Gastrocnemius medialis (tissue), 4 donors: ENCODE measurements at regions not wholly inside any gene's neighbourhood (a gene's known extent, or its start where the extent isn't known, plus 50 kb on each side); places are given as distances from the start of the nearest gene placed in this dataset.

Source experiments
- ATAC-seq, 2 donors: fragments of 150-250 bp; one replicate each; pipeline ENCODE4 v1.9.1; 2016
- DNase-seq, 2 donors: peaks; one replicate each; pipeline ENCODE4 v3.0.0-alpha.2; 2019
- H3K27ac ChIP-seq, 4 donors: fragments of 200-600 bp; sonication (generic); 1 replicate in 1 of 4; 2 replicates in 3 of 4; pipeline ENCODE4 v1.5.1; 2016 to 2018; ENCODE audit warnings: mild to moderate bottlenecking in 2 of 4, moderate library complexity in 1 of 4
- H3K27me3 ChIP-seq, 3 donors: fragments of 200-600 bp; sonication (generic) in 2 of 3; 1 replicate in 1 of 3; 2 replicates in 2 of 3; pipeline versions ENCODE4 v1.5.1 to v1.6.0; 2016 to 2019; ENCODE audit warnings: mild to moderate bottlenecking in 1 of 3, moderate library complexity in 1 of 3
- H3K36me3 ChIP-seq, 2 donors: fragments of 200-600 bp; sonication (generic) in 1 of 2; one replicate each; pipeline ENCODE4 v1.5.1; 2017 to 2018
- H3K4me1 ChIP-seq, 2 donors: fragments of 200-600 bp; sonication (generic) in 1 of 2; one replicate each; pipeline ENCODE4 v1.5.1; 2016 to 2017; ENCODE audit warnings: mild to moderate bottlenecking in 2 of 2
- H3K4me3 ChIP-seq, 4 donors: fragments of 200-600 bp; sonication (generic) in 3 of 4; 1 replicate in 1 of 4; 2 replicates in 3 of 4; pipeline ENCODE4 v1.5.1; 2016 to 2019; ENCODE audit warnings: mild to moderate bottlenecking in 2 of 4
- H3K9me3 ChIP-seq, 3 donors: fragments of 200-600 bp; sonication (generic) in 2 of 3; 1 replicate in 1 of 3; 2 replicates in 2 of 3; pipeline ENCODE4 v1.5.1; 2016 to 2019
- CTCF ChIP-seq, 5 experiments: fragments of 450-650 bp in 3 of 5; fragments of 200-600 bp in 2 of 5; sonication (generic) in 2 of 5; IDR thresholded peaks in 4 of 5; conservative IDR thresholded peaks in 1 of 5; 1 replicate in 4 of 5; 2 replicates in 1 of 5; pipeline ENCODE4 v1.5.1; 2016 to 2019; ENCODE audit warnings: antibody characterized with exemption in 5 of 5, mild to moderate bottlenecking in 3 of 5, moderate library complexity in 3 of 5
- POLR2A ChIP-seq, 2 donors: fragments of 450-650 bp; IDR thresholded peaks; one replicate each; pipeline ENCODE4 v1.6.1; 2017; ENCODE audit warnings: antibody characterized with exemption in 2 of 2, mild to moderate bottlenecking in 2 of 2, moderate library complexity in 2 of 2
- in situ Hi-C, 4 donors: fragments of 200-750 bp; cut with MboI; loops; one replicate each; pipeline versions ENCODE4 v1.15.0 to v1.8.0; 2017; ENCODE audit warnings: low sequenced_read_pairs in 4 of 4
- intact Hi-C: fragments of 100-400 bp; cut with DNase I; formaldehyde crosslinking; loops from one replicate; pipeline ENCODE4 v1.15.1; 2023; ENCODE audit warnings: low total_unique reads

GRCh38 chr4:24671849-24672248 lies 87.5 kb upstream of the DHX15 start:
- no peak overlapping the region for H3K4me3 ChIP-seq
- no peak for ATAC-seq
- DNase-seq, result no peak
- no peaks in the 10 kb centered on the region for H3K36me3 ChIP-seq
- H3K4me1 ChIP-seq, result no peaks in the 10 kb centered on the region
- in situ Hi-C loops, result no loop called here
- intact Hi-C loops, result no loop called here
- H3K9me3 ChIP-seq, result no peaks in the 10 kb centered on the region
- H3K27me3 ChIP-seq, result no peaks in the 10 kb centered on the region
- no peak for TF ChIP-seq POLR2A (IDR thresholded peaks at IDR 0.05)
- TF ChIP-seq CTCF (IDR thresholded peaks at IDR 0.05 in 4 of 5, conservative IDR thresholded peaks at IDR 0.05 in 1 of 5), result no peak
- no peak overlapping the region for H3K27ac ChIP-seq

GRCh38 chr4:24672880-24673279 lies 88.5 kb upstream of the DHX15 start:
- Histone ChIP-seq H3K9me3 (no peaks in the 10 kb centered on the region), H3K36me3 (no peaks in the 10 kb centered on the region), H3K27me3 (no peaks in the 10 kb centered on the region), H3K27ac (no peak overlapping the region), H3K4me3 (no peak overlapping the region), H3K4me1 (no peaks in the 10 kb centered on the region)
- in situ Hi-C loops, result no loop called here
- DNase-seq, result no peak
- intact Hi-C loops, result no loop called here
- no peak for ATAC-seq
- TF ChIP-seq CTCF (IDR thresholded peaks at IDR 0.05 in 4 of 5, conservative IDR thresholded peaks at IDR 0.05 in 1 of 5) (no peak), POLR2A (IDR thresholded peaks at IDR 0.05) (no peak)

DNA sequence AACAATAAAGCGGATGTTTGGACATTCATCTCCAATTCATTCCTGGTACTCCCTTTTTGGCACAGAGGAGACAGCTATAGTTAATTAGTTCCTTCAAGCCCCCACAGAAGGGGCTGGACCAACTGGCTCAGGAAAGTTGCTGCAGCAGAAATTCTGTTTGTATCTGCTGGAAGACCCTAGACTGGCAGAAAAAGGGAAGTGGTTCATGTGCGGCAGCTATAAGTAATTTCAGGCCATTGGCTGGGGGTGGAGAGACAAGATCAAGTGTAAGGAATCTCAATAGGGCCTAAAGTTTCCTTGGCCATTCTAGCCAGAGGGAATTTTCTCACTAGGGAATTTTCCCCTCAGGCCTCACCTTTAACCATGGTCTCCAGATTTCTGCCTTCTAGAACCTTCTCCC lies 89.9 kb upstream of the DHX15 start:
- no peak for ATAC-seq
- intact Hi-C loops, result no loop called here
- in situ Hi-C loops, result no loop called here
- Histone ChIP-seq H3K27me3 (peaks cover 0 to 3% (median 0%) of the 10 kb centered on the region in 3 donors), H3K36me3 (no peaks in the 10 kb centered on the region), H3K4me1 (no peaks in the 10 kb centered on the region), H3K9me3 (no peaks in the 10 kb centered on the region), H3K4me3 (no peak overlapping the region), H3K27ac (no peak overlapping the region)
- TF ChIP-seq CTCF (IDR thresholded peaks at IDR 0.05 in 4 of 5, conservative IDR thresholded peaks at IDR 0.05 in 1 of 5) (no peak), POLR2A (IDR thresholded peaks at IDR 0.05) (no peak)
- no peak for DNase-seq

DNA sequence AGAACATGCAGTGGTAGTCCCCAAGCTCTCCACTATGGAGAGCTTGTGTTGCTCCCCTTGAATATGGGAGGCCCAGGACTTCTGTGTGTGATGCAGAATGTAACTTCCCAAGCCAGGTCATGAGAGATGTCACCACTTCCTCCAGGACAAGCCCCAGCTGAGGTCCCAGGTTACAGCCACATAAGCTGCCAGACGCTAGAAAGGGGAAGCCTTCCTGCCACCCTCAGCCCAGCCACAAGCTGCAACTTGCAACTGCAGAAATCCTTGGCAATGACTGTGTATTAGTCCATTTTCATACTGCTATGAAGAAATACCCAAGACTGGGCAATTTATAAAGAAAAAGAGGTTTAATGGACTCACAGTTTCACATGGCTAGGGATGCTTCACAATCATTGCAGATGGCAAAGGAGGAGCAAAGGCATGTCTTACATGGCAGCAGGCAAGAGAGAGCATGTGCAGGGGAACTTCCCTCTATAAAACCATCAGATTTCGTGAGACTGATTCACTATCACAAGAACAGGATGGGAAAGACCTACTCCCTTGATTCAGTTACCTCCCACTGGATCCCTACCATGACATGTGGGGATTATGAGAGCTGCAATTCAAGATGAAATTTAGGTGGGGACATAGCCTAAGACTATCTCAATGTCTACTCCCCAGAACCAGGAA lies 91.5 kb upstream of the DHX15 start:
- in situ Hi-C loops (no loop called here), intact Hi-C loops (no loop called here)
- peaks cover 0 to 3% (median 0%) of the 10 kb centered on the region in 3 donors for H3K27me3 ChIP-seq
- H3K36me3 ChIP-seq, result no peaks in the 10 kb centered on the region
- H3K27ac ChIP-seq, result no peak overlapping the region
- no peaks in the 10 kb centered on the region for H3K4me1 ChIP-seq
- no peak for DNase-seq
- no peaks in the 10 kb centered on the region for H3K9me3 ChIP-seq
- no peak overlapping the region for H3K4me3 ChIP-seq
- no peak for ATAC-seq
- no peak for TF ChIP-seq POLR2A (IDR thresholded peaks at IDR 0.05)
- no peak for TF ChIP-seq CTCF (IDR thresholded peaks at IDR 0.05 in 4 of 5, conservative IDR thresholded peaks at IDR 0.05 in 1 of 5)

DNA sequence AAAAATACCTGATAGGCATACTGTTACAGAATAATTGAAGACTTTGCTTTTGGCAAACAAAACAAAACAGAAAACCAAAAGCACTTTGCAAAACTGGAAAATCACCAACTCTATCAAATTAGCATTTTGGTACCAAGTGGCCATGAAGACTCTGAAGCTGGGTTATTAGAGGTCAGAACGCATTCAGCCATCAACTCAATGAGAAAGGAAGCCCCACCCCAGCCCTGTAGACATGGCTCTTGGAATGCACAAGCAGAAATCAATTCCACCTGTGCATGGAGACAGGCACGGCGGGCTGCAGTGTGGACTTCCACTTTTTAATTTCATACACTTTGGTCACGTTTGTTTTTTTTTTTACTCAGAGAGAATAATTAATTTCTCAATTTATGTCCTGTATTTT lies 93.6 kb upstream of the DHX15 start:
- in situ Hi-C loops (no loop called here), intact Hi-C loops (no loop called here)
- no peaks in the 10 kb centered on the region for H3K9me3 ChIP-seq
- peaks cover 0 to 3% (median 0%) of the 10 kb centered on the region in 3 donors for H3K27me3 ChIP-seq
- H3K36me3 ChIP-seq, result no peaks in the 10 kb centered on the region
- H3K27ac ChIP-seq, result no peak overlapping the region
- no peak overlapping the region for H3K4me3 ChIP-seq
- TF ChIP-seq CTCF (IDR thresholded peaks at IDR 0.05 in 4 of 5, conservative IDR thresholded peaks at IDR 0.05 in 1 of 5) (no peak), POLR2A (IDR thresholded peaks at IDR 0.05) (no peak)
- H3K4me1 ChIP-seq, result no peaks in the 10 kb centered on the region
- ATAC-seq, result no peak
- no peak for DNase-seq
